GM12892 (cell line): ENCODE measurements at regions not wholly inside any gene's neighbourhood (a gene's known extent, or its start where the extent isn't known, plus 50 kb on each side); places are given as distances from the start of the nearest gene placed in this dataset.

Experiments
- POLR2A ChIP-seq: IDR thresholded peaks from 2 replicates; pipeline ENCODE4 v1.6.1; 2011; ENCODE audit warnings: low read depth, low read length, control low read depth
- TAF1 ChIP-seq: IDR thresholded peaks from 2 replicates; pipeline ENCODE4 v1.6.1; 2011; ENCODE audit warnings: low read depth, mild to moderate bottlenecking, control low read depth, low read length, borderline replicate concordance

DNA sequence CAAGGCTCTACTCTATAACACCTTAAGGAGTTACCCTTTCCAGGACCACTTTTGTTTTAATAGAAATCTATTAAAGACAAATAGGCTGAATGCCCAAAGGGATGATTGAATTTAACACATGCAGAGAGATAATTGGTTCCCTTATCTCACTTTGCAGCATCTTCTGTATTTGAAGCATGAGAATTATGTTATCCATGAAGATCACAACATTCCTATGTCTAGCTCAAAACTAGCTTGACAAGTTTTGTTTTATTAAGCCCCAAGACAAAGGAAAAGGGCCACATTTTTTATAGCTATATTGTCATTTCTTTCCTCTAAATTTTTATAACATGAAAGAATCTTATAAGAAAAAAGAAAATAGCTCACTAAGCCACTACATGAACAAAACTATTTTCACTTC, 57.9 kb upstream of the FTMT start:
- no peak for TF ChIP-seq POLR2A
- TF ChIP-seq TAF1, result no peak
